ENCODE measurements at regions not wholly inside any gene's neighbourhood (a gene's known extent, or its start where the extent isn't known, plus 50 kb on each side); places are given as distances from the start of the nearest gene placed in this dataset.

GRCh38 chr14:87030197-87030596 lies 962.8 kb downstream of the GALC start:
- no peak for TF ChIP-seq CTCF (IDR thresholded peaks at IDR 0.05)
- no peak for TF ChIP-seq POLR2A (IDR thresholded peaks at IDR 0.05)

All from esophagus squamous epithelium (tissue), 4 donors.